ENCODE measurements at regions not wholly inside any gene's neighbourhood (a gene's known extent, or its start where the extent isn't known, plus 50 kb on each side); places are given as distances from the start of the nearest gene placed in this dataset.
"Not testable (repeated sequence)": the region's sequence is repeated elsewhere in the genome, so short reads cannot be mapped to it uniquely, and the experiment has no call there.

DNA sequence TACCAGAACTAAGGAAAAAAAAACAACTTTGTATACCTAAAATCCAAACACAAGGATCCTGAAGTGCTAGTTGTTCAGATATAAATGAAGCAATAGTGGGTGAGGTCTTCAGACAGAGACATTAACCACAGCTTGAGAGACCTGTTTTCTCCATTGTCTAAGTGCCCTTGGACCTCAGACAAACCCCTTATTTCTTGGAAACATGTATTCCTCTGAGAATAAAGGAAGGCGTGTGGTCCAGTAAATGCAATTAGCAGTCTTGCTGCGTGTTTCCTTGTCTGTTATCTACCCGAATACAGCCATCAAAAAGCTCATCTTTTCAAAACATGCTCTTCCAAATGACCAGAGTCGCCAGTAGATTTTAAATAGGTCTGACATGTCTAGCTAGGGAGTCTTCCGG, 291.1 kb upstream of the NFIA start:
- DNase-seq, result no peak

DNA sequence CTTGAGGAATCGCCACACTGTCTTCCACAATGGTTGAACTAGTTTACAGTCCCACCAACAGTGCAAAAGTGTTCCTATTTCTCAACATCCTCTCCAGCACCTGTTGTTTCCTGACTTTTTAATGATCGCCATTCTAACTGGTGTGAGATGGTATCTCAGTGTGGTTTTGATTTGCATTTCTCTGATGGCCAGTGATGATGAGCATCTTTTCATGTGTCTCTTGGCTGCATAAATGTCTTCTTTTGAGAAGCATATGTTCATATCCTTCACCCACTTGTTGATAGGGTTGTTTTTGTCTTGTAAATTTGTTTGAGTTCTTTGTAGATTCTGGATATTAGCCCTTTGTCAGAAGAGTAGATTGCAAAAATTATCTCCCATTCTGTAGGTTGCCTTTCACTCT, 309.3 kb upstream of the NFIA start:
- DNase-seq, result not testable (repeated sequence)

DNA sequence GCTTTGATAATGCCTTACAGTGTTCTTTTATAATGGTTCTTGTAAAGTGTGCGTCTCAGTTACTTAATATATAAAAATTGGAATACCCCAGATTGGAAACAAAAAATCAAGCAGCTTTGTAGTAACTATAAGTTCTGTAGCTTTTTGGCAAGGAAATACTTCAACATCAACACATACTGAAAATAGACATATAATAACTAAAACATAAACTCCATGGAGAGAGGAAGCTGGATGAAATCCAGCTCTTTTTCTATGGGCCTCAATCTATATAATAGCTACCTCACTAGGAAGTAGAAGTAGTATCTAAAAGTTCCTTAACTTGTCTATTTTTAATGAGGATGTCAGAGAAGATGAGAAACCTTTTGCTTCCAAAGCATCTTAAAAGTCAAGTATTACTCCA, 313.3 kb upstream of the NFIA start:
- no peak for DNase-seq

DNA sequence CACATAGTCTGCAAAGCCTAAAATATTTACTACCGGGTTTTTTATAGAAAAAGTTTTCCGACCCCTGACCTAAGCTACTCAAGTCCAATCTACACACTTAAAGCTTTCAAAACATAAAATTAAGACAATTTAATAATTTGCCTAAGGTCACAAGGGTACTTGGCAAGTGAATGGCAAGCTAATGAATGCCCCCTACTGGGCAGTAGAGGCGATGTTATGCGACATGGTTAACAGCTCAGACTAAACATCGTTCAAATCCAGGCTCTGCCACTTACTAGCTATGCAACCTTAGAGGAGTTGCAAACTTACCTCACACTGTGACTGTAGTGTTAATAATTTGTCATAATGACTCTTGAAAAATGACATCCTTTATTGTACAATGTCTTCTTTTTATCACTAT, 317.2 kb upstream of the NFIA start:
- DNase-seq, result peak; percentile 48

DNA sequence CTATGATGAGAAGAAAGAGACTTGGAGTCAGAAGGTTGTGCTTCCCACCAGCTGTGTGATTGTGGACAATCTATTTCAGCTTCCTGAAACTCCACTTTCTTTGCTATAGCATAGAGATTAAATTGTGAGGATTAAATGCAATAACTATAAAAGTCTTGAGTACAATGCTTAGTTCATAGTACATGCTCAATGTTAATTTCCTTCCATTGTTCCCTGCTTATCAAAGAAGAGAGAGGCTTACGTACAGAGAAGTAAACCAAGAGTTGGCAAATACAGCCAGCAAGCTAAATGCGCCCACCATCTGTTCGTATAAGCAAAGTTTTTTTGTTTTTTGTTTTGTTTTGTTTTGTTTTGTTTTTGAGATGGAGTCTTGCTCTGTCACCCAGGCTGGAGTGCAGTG, 317.9 kb upstream of the NFIA start:
- DNase-seq, result no peak

DNA sequence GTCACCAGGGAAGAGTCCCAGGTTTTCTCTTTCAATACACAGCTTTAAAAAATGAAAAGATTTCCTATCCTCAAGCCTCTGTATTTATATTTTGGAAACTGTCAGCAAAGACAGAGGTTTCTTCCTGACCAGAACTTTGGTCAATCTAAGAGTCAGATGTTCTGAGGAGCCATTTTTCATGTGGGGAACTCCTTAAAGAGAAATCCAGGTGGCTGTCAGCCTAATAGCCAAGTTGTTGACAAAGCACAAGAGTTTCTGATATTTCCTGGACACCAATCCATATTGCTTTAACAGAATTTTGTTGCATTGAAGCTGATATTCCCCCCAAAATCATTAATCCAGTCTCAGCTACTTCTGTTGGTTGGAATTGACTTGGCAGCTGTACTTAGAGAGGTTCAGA, 318.6 kb upstream of the NFIA start:
- DNase-seq, result no peak

DNA sequence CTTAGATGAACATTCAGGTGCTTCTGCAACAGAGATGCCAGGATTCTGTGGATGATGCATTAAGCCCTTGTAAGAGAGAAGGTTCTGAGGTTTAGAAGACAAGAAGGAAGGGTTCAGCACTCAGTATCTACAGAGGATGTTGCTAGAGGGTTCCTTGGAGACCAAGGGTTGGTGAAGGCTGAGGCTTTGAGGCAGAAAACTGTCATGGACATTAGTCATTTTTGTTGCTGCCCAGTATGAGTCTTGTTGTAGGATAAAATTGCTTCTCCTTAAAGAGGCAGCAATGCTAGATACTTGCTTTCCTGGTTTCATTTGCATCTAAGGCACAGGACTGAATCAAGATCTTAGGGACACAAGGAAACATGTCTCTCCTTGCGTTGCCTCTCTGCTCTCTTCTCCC, 319.4 kb upstream of the NFIA start:
- DNase-seq, result no peak

DNA sequence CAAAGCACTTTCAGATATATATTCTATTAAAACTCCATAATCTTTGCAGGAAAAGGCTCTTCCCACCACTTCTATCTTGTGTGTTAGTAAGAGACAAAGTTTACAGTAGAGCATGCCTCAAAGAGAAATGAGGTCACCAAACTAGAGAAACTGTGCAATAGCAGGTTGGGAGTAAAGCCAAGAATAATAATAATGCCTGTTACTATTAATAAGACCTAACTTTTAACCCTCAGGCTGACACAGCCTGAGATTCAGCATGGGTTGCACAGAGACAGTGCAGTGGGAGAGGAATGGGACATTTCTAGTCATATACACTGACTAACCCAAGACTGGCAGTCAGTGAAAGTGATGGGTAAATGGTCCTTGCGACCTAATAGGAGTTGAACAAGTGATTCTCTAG, 320.2 kb upstream of the NFIA start:
- DNase-seq, result no peak

DNA sequence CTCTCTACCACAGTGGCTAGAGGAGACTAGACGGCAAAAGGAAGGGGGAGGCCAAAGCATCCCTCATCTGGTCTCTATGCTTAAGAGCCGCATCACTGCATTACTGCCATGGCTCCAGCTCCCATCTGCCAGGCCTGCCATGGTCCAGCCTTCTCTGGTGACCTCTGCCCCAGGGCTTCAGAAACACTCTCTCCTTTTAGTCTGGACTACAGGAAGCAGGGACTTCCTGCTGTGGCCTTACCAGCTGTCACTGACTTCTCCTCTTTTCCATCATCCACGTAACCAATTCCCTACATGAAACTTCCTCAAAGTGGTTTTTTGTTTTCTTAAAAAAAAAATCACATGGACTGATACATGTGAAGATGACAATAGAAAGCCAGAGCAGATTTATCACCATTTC, 323.1 kb upstream of the NFIA start:
- DNase-seq, result no peak

DNA sequence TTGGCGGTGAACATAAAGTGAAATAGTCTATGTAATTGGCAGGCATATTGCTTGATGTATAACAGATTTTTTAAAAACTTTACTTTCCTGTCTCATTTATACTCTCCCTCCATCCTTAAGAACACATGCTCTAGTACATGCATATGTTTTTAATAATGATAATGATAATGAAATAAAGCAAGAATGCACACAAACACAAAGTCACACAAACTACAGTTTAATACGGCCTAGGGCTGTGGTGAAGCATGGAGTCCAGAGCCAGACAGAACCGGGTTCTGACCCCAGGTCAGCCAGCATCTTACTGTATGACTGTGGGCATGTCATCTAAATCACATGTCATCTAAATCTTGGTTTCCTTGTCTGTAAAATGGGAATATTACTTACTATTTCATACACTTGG, 324.9 kb upstream of the NFIA start:
- DNase-seq, result no peak

DNA sequence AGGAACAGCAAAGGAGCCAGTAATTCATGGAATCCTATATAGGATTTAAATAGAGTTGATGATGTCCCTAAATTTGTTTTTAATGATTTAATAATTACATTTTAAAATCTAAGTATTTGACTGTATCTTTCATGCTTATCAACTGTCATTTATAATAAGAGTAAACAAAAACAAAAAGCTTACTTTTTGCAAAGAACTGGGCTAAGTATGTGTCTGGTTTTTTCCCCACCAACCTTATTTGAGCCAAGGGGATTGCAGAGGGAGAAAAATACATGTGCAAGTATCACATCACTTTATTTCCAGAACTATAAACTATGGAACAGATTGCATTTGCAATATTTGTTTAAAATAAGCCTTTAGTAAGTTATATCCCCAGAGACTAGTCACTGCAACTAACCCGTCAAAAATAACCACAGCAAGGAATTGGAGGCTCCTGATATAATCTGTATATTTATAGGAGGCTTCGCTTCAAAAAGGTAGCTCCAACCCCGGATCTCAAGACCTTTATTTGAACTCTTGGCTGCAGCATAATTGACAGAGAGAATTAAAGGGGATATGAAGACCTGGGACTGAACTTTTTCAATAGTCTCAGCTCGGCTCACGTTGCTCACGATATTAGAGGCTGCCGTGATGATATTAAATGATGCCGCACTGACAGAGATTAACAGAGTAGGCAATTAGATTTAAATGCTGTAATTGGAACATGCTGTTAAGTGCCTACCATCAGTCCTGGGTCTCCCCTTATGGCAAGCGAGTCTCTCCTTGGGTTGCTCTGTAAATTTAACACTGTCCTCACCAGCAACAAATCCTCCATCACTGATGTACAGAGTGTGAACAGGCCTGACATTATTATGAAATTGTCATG, 329.1 kb upstream of the NFIA start:
- DNase-seq, result no peak

DNA sequence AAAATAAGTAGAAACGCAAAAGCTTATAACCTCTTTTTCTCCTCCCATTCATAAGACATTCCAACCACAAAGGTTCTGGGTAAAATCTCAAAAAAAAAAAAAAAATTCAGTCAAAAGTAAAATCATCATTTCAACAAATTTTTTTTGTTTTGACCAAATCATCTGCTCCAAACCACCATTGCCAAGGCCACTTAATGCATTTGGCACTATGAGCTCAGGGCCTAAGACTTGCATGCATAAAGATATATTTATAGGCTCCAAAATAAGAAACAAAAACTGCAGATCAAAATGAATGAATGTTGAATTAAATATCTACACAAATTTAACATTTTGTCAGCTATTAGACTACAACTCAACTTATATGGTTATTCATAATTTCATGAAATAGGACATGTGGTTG, 331.1 kb upstream of the NFIA start:
- DNase-seq, result no peak

DNA sequence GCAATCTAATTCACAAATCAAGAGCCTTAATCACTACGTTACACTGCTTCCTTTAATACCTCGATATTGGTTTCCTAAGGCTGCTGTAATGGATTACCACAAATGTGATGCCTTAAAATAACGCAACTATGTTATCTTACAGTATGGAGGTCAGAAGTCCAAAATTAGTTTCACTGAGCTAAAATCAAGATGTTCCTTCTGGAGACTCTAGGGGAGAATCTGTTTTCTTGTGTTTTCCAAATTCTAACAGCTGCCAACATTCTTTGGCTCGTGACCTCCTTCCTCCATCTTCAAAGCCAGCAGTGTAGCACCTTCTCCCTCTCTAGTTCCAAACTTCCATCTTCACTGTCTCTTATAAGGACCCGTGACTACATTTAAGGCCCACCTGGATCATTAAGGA, 335.0 kb upstream of the NFIA start:
- no peak for DNase-seq

DNA sequence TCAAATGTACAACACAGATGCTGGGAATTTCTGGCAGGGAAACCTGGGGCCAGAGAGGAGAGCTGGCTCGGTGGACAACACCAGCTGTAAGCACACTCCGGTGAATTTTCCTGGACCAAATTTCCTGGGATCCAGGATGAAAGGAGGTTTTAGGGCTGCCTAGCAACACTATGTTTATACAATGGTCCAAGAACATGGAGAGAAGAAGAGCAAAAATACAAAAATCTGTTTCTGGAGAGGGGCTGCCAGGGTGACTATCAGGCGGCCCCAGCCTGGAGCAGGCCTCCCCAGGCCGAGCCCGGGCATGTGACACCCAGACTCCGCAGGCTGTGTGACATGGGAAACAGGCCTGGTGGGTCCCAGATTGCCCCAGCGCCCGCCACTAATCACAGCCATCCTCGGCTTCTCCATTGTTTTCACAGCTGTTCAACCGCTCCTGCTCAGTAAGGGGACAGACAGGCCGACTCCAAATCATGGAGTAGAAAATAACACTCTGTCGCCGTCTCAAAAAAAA, 336.0 kb upstream of the NFIA start:
- DNase-seq, result peak; percentile 73

DNA sequence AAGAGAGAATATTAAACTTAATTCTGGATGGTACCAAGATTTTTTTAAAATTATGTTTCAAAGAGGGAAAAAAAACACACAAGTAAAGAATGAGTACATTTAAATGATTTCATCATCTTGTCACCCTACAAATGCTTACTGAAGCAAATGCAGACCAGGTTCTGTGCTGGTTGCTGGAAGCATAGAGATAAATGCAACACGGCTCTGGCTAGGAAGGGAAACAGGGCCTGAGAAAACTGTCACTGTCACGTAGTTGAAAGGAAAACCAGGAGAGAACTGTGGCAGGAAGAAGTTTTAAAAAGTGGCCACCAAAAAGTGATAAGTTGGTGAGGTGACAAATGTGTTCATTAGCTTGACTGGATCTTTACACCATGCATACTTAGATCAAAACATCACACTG, 336.9 kb upstream of the NFIA start:
- DNase-seq, result peak; percentile 59

DNA sequence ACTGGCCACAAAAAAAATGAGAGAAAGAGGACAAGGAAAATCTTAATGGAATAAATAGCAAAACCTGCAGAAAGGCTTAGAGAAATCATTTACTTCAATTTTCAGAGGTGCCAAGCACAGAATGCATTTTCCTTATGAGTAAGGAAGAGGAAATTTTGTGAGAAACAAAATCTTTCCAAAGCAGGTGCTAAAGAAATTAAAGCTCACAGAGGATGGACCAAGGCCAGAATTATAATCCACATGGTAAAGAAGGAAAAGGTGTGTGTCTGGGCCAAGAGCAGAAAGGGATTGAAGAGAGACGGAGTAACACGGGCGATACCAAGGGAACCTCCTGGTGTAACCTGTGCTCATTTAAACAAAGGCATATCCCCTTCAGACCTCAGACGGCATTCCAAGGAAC, 340.0 kb upstream of the NFIA start:
- DNase-seq, result no peak

DNA sequence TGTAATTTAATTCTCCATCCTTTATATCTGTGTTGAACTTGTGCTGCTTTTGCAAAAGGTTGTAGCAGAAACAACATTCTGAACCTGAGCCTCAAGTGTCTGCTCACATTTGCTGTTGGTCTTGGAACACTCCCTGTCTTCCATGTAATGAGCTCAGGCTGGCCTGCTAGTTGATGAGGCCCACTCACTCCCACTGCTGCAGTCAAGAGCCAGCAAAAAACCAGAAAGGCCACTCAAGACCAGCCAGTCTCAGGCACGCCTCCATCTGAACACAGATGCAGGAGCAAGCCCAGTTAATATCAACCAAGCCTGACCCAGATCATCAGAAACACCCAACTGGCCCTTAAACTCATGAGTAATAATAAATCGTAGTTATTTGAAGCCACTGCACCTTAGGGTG, 342.2 kb upstream of the NFIA start:
- DNase-seq, result no peak

DNA sequence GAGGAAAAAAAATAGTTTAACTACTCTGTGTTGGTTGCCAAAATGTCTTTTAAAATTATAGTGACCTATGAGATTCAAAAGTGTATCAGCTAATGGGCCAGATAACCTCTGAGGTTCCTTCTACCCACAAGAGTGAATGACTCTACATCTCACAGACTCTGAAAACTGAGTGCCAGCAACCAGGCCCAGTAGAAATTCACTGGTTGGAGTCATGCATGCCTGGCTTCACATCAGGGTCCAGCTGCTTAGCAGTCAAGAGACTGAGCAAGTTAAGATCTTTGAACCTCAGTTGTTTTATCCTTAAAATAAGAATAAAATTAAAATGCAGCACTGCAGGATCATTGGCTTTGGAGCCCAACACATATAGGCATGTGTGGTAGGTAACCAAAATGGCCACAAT, 342.6 kb upstream of the NFIA start:
- DNase-seq, result no peak

DNA sequence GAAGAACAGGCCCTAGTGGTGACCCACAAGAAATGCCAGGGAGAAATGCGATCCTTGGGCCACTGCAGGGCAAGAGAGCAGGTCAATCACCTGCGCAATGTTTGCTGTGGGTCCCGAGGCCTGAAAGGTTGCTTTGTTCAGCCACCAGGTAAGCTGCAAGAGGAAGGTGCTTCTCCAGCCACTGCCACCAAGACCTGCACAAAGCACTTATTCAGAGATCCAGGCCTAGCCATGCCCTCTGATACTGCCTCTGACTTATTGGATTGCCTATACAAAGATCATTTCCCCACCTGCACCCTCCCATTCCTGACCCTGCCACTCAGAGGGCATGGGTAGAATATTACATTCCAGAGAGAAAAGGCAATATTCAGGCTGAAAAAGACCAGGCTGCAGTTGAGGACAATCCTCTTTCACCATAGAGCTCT, 349.4 kb upstream of the NFIA start:
- DNase-seq, result no peak

DNA sequence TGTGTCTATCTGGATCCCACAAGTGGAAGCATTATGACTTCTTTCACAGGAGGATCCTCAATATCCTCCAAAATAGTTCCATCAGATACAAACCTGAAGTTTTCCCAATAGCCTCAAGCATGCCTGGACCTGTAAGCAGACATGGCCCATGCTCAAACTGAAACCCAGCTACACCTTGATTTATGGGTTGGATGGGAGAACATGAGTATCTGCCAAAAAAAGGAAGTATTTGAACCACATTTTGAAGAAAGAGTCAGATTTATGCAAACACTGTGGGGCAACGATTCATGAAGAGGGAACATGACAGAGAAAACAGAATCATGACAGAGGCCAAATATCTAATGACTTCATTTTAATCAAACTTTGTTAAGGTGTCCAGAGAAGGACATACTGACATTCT, 351.0 kb upstream of the NFIA start:
- no peak for DNase-seq

DNA sequence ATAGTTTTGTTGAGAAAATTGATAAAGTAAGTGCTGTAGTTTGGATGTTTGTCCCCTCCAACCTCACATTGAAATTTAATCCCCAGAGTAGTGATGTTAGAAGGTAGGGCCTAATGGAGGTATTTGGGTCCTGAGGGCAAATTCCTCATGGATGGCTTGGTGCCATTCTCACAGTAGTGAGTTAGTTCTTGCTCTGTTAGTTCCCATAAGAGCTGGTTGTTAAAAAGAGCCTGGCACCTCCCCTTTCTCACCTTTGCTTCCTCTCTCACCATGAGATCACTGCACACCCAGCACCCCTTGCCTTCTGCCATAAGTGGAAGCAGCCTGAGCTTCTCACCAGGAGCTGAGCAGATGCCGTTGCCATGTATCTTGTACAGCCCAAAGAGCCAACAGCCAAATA, 354.8 kb upstream of the NFIA start:
- DNase-seq, result no peak

DNA sequence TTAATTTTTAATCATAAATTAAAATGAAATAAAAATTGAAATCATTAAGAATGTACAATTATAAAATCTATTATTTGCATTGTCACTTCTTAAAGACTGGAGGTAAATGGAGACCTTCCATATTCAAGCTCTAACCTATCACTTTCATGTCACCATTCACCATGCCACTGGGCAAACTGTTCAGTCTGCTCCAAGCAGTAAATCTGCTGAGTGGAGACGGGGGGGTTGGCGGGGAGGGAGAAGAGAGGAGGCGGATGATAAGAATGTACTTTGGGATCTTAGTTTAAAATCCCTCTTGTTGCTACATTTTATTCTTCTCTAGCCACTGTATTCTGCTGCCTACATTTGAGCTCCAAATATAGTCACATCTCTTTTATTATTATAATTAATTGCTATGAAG, 365.9 kb upstream of the NFIA start:
- no peak for DNase-seq

DNA sequence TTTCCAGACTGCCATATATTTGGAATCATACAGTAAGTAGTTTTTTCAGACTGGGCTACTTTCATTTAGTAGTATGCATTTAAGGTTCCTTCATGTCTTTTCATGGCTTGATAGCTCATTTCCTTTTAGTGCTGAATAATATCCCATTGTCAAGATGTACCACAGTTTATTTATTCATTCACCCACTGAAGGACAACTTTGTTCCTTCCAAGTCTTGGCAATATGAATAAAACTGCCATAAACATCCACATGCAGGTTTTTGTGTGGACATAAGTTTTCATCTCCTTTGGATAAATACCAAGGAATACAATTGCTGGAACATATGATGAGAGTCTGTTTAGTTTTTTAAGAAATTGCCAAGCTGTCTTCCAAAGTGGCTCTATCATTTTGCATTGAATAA, 366.4 kb upstream of the NFIA start:
- no peak for DNase-seq

DNA sequence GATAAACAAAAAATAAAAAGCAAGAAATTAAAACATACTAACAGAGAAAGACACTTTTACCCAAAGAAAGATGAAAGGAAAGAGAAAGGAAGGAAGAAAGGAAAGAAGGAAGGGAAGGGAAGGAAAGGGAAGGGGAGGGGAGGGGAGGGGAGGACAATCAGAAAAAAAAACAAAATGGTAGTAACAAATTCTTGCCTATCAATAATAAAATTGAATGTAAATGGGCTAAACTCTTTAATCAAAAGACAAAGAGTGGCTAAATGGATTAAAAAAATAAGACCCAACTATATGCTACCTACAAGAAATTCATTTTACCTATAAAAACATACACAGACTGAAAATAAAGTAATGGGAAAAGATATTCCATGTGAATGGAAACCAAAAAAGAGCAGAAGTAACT, 372.9 kb upstream of the NFIA start:
- no peak for DNase-seq

DNA sequence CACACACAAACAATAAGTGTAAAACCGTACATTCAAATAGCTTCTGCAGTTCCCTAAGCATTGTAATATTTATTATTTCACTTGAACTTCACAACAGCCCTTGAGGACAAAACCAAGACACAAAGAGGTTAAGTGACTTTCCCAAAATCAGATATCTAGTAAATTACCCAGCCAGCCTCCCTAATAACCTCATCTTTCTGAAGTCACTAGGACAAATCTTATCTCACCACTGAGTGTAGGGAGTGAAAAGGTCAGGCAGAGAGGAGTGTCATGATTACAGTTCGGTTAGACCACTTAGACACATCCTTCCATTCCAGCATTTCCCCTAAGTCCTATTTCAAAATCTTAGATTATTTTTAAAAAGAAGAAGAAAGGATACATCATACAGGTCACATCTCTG, 377.3 kb upstream of the NFIA start:
- no peak for DNase-seq
